CD4-positive, alpha-beta T cell (primary cell): ENCODE measurements at regions not wholly inside any gene's neighbourhood (a gene's known extent, or its start where the extent isn't known, plus 50 kb on each side); places are given as distances from the start of the nearest gene placed in this dataset.
A peak's percentile ranks its signal among the peaks of the same experiment; 100 is the strongest.
"Not testable (repeated sequence)": the region's sequence is repeated elsewhere in the genome, so short reads cannot be mapped to it uniquely, and the experiment has no call there.

ENCODE experiments used
- ATAC-seq: fragments of 200-7000 bp; cut with Tn5 transposase; one replicate; pipeline ENCODE4 v1.10.0; 2022; ENCODE audit warnings: mild to moderate bottlenecking; ENCODE audit not compliant: poor library complexity
- CTCF ChIA-PET: fragments of 350-600 bp; sonication (Branson Sonifier 250); formaldehyde crosslinking; loops from one replicate; lab custom pipeline; 2021; ENCODE audit warnings: antibody characterized with exemption, inconsistent platforms; lab: Charles Lee
- POLR2A ChIA-PET: fragments of 350-600 bp; sonication (Branson Sonifier 250); formaldehyde crosslinking; loops from one replicate; lab custom pipeline; 2021; ENCODE audit warnings: antibody characterized with exemption, inconsistent platforms; lab: Charles Lee
- DNase-seq, 14 experiments: peaks; one replicate each; pipeline ENCODE4 v3.0.0-alpha.2; 2013 to 2020; ENCODE audit warnings: mixed read lengths in 2 of 14
- H3K27ac ChIP-seq, 2 donors: one replicate each; pipeline versions ENCODE4 v1.5.1 to v1.7.0; 2013; ENCODE audit warnings: low read length in 2 of 2, low read depth in 1 of 2, mild to moderate bottlenecking in 1 of 2
- H3K27me3 ChIP-seq, 2 experiments: 1 replicate in 1 of 2; 2 replicates in 1 of 2; pipeline versions ENCODE4 v1.6.1 to v1.7.0; 2013; ENCODE audit warnings: low read length in 2 of 2, control low read depth in 1 of 2, mild to moderate bottlenecking in 1 of 2, moderate library complexity in 1 of 2; ENCODE audit not compliant: insufficient read depth in 2 of 2, control insufficient read depth in 1 of 2
- H3K36me3 ChIP-seq: one replicate; pipeline ENCODE4 v1.6.1; 2013; ENCODE audit warnings: low read length, control low read depth; ENCODE audit not compliant: insufficient read depth
- H3K4me1 ChIP-seq: one replicate; pipeline ENCODE4 v1.6.1; 2013; ENCODE audit warnings: low read length, control low read depth; ENCODE audit not compliant: insufficient read depth
- H3K4me3 ChIP-seq: one replicate; pipeline ENCODE4 v1.5.1; 2013; ENCODE audit warnings: mild to moderate bottlenecking, low read length, moderate library complexity
- H3K9me3 ChIP-seq, 2 experiments: 1 replicate in 1 of 2; 2 replicates in 1 of 2; pipeline versions ENCODE4 v1.6.1 to v1.7.0; 2013; ENCODE audit warnings: low read length in 2 of 2, mild to moderate bottlenecking in 2 of 2, control low read depth in 1 of 2, moderate library complexity in 1 of 2; ENCODE audit not compliant: control insufficient read depth in 1 of 2, insufficient read depth in 1 of 2
- H3K27ac Mint-ChIP-seq: one replicate; pipeline ENCODE4 v1.8.0; 2020; ENCODE audit warnings: mixed read lengths
- H3K27me3 Mint-ChIP-seq: one replicate; pipeline ENCODE4 v1.8.0; 2021; ENCODE audit warnings: mixed read lengths
- H3K36me3 Mint-ChIP-seq: one replicate; pipeline ENCODE4 v1.8.0; 2021; ENCODE audit warnings: low read depth, mixed read lengths
- H3K4me1 Mint-ChIP-seq: one replicate; pipeline ENCODE4 v1.8.0; 2021; ENCODE audit warnings: low read depth, mixed read lengths
- H3K4me3 Mint-ChIP-seq: one replicate; pipeline ENCODE4 v1.8.0; 2020; ENCODE audit warnings: mild to moderate bottlenecking, mixed read lengths
- H3K9me3 Mint-ChIP-seq: one replicate; pipeline ENCODE4 v1.8.0; 2020; ENCODE audit warnings: mixed read lengths
- CTCF ChIP-seq: fragments of 200-600 bp; IDR thresholded peaks from one replicate; pipeline ENCODE4 v1.8.0; 2022; ENCODE audit warnings: antibody characterized with exemption, mild to moderate bottlenecking
- intact Hi-C, 2 experiments: fragments of 100-400 bp; cut with DNase I in 1 of 2; cut with micrococcal nuclease in 1 of 2; formaldehyde crosslinking; loops; one replicate each; pipeline versions ENCODE4 v1.15.1 to v1.9.0; 2023 to 2025; cut with DNase I, micrococcal nuclease

- no peaks in the 10 kb centered on the region for H3K9me3 Mint-ChIP-seq
- H3K4me3 Mint-ChIP-seq = peak overlapping the region; percentile 63
- peaks cover 14% of the 10 kb centered on the region for H3K4me1 Mint-ChIP-seq
- peak overlapping the region; percentile 42 for H3K4me3 ChIP-seq
- peaks cover 6% of the 10 kb centered on the region for H3K36me3 Mint-ChIP-seq
- POLR2A ChIA-PET = interaction anchor here (1.4 to 1.5 kb wide), 2 partner anchors 681 to 710 kb away, joined by 3 to 8 read pairs; no protein-coding TSS in a partner anchor
- H3K36me3 ChIP-seq = no peaks in the 10 kb centered on the region
- TF ChIP-seq CTCF = peak; percentile 67
- peak overlapping the region; percentile 10 for H3K27ac Mint-ChIP-seq
- H3K27ac ChIP-seq = no peak overlapping the region
- H3K4me1 ChIP-seq = no peaks in the 10 kb centered on the region
- no peaks in the 10 kb centered on the region for H3K27me3 ChIP-seq
- CTCF ChIA-PET = interaction anchor here (1.2 to 1.3 kb wide), 2 partner anchors 13 to 697 kb away, joined by 3 to 5 read pairs; no protein-coding TSS in a partner anchor
- ATAC-seq (peak; percentile 45), DNase-seq (peak in 6 of 14 experiments; percentile 28 to 76 (median 66))
- H3K27me3 Mint-ChIP-seq = peaks cover 6% of the 10 kb centered on the region
- H3K9me3 ChIP-seq = no peaks in the 10 kb centered on the region
- intact Hi-C loops = loop anchor here in 1 of 2 experiments (5.0 to 10.0 kb wide), 2 partner anchors 697 to 995 kb away; no protein-coding TSS in a partner anchor
Observed at GRCh38 chr14:21860172-21860571, 186.6 kb upstream of the OR4E1 start.

GRCh38 chr14:21852775-21853174 is 179.2 kb upstream of the OR4E1 start:
- ATAC-seq = peak; percentile 39
- H3K4me1 Mint-ChIP-seq = peaks cover 18% of the 10 kb centered on the region
- no peak for TF ChIP-seq CTCF
- H3K27ac ChIP-seq = no peak overlapping the region
- intact Hi-C loops = no loop called here
- H3K27me3 ChIP-seq = no peaks in the 10 kb centered on the region
- no peaks in the 10 kb centered on the region for H3K36me3 ChIP-seq
- H3K4me1 ChIP-seq = no peaks in the 10 kb centered on the region
- peak overlapping the region; percentile 51 for H3K4me3 ChIP-seq
- H3K27ac Mint-ChIP-seq = peak overlapping the region; percentile 69
- H3K36me3 Mint-ChIP-seq = peaks cover 9% of the 10 kb centered on the region
- no peaks in the 10 kb centered on the region for H3K9me3 Mint-ChIP-seq
- H3K27me3 Mint-ChIP-seq = peaks cover 17% of the 10 kb centered on the region
- peak in 4 of 14 experiments; percentile 16 to 42 (median 29) for DNase-seq
- POLR2A ChIA-PET = interaction anchor here (1.0 to 2.6 kb wide), 11 partner anchors 9 to 717 kb away, joined by 3 to 25 read pairs (median 4); no protein-coding TSS in a partner anchor
- no peaks in the 10 kb centered on the region for H3K9me3 ChIP-seq
- CTCF ChIA-PET = interaction anchor here (1.1 to 2.7 kb wide), 9 partner anchors 9 to 913 kb away, joined by 3 to 14 read pairs (median 5); partner anchors contain the start of gene OXA1L
- peak overlapping the region; percentile 88 for H3K4me3 Mint-ChIP-seq

- ChIA-PET POLR2A (interaction anchor here (0.6 to 2.6 kb wide), 19 partner anchors 10 to 1243 kb away, joined by 3 to 25 read pairs (median 4); partner anchors contain the start of genes ACIN1, C14orf119 and DAD1), CTCF (interaction anchor here (0.5 to 2.7 kb wide), 13 partner anchors 10 to 914 kb away, joined by 3 to 14 read pairs (median 3); partner anchors contain the start of gene OXA1L)
- H3K27ac Mint-ChIP-seq = peak overlapping the region; percentile 69
- peak; percentile 80 for TF ChIP-seq CTCF
- H3K27ac ChIP-seq = peak overlapping the region in 1 of 2 donors; percentile 37
- H3K4me3 Mint-ChIP-seq = peak overlapping the region; percentile 88
- ATAC-seq = peak; percentile 82
- no peaks in the 10 kb centered on the region for H3K36me3 ChIP-seq
- H3K4me3 ChIP-seq = peak overlapping the region; percentile 51
- peaks cover 9% of the 10 kb centered on the region for H3K36me3 Mint-ChIP-seq
- H3K27me3 Mint-ChIP-seq = peaks cover 17% of the 10 kb centered on the region
- H3K27me3 ChIP-seq = no peaks in the 10 kb centered on the region
- no peaks in the 10 kb centered on the region for H3K9me3 ChIP-seq
- intact Hi-C loops = no loop called here
- no peaks in the 10 kb centered on the region for H3K4me1 ChIP-seq
- H3K4me1 Mint-ChIP-seq = peaks cover 18% of the 10 kb centered on the region
- DNase-seq = peak; percentile 63 to 86 (median 70)
- no peaks in the 10 kb centered on the region for H3K9me3 Mint-ChIP-seq
Observed at GRCh38 chr14:21852061-21852664, 178.5 kb upstream of the OR4E1 start.

GRCh38 chr14:21846902-21847301 is 173.3 kb upstream of the OR4E1 start:
- H3K27me3 ChIP-seq, H3K4me1 ChIP-seq, H3K9me3 Mint-ChIP-seq, H3K36me3 ChIP-seq, H3K27ac ChIP-seq, H3K9me3 ChIP-seq, H3K36me3 Mint-ChIP-seq: not testable (repeated sequence)
- H3K4me3 ChIP-seq = peak overlapping the region; percentile 56
- ATAC-seq (peak; percentile 66), DNase-seq (peak in 7 of 14 experiments; percentile 18 to 49 (median 35))
- CTCF ChIA-PET = interaction anchor here (1.1 to 2.2 kb wide), 3 partner anchors 12 to 709 kb away, joined by 3 to 8 read pairs (median 6); no protein-coding TSS in a partner anchor
- H3K27ac Mint-ChIP-seq = peak overlapping the region; percentile 84
- H3K4me3 Mint-ChIP-seq = peak overlapping the region; percentile 95
- intact Hi-C loops = loop anchor here in 1 of 2 experiments (5.0 kb wide), 1 partner anchor 710 kb away; no protein-coding TSS in a partner anchor
- H3K4me1 Mint-ChIP-seq = peaks cover 19% of the 10 kb centered on the region
- H3K27me3 Mint-ChIP-seq = peaks cover 34% of the 10 kb centered on the region
- POLR2A ChIA-PET = interaction anchor here (1.0 to 5.3 kb wide), 5 partner anchors 41 to 743 kb away, joined by 3 to 29 read pairs (median 6); partner anchors contain the start of gene DAD1
